ENCODE measurements at regions not wholly inside any gene's neighbourhood (a gene's known extent, or its start where the extent isn't known, plus 50 kb on each side); places are given as distances from the start of the nearest gene placed in this dataset.

DNA sequence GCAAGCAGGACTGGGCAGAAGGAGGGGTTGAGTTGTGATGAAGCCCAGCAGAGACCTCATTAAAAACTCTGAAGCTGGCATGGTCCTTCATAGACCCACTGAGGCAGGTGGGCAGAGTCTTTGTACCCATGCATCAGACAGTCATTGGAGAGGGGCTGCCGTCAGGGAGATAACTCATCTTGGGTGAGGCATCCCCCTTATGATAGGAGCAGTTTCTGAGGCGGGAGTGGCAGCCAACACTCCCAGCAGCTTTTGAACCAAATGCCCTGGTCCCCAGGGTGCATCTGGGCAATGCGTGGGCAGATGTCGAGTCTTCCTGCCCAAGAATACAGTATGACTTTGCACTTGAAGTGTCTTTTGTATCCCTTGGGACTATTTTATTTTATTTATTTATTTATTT, 68.1 kb downstream of the HTR5A start:
- H3K27ac Mint-ChIP-seq, result no peak overlapping the region
- no peaks in the 10 kb centered on the region for H3K36me3 Mint-ChIP-seq
- TF ChIP-seq, protein P1, sequence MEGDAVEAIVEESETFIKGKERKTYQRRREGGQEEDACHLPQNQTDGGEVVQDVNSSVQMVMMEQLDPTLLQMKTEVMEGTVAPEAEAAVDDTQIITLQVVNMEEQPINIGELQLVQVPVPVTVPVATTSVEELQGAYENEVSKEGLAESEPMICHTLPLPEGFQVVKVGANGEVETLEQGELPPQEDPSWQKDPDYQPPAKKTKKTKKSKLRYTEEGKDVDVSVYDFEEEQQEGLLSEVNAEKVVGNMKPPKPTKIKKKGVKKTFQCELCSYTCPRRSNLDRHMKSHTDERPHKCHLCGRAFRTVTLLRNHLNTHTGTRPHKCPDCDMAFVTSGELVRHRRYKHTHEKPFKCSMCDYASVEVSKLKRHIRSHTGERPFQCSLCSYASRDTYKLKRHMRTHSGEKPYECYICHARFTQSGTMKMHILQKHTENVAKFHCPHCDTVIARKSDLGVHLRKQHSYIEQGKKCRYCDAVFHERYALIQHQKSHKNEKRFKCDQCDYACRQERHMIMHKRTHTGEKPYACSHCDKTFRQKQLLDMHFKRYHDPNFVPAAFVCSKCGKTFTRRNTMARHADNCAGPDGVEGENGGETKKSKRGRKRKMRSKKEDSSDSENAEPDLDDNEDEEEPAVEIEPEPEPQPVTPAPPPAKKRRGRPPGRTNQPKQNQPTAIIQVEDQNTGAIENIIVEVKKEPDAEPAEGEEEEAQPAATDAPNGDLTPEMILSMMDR (IDR thresholded peaks at IDR 0.05; ENCODE audit: unreplicated experiment), result no peak
- DNase-seq (ENCODE audit: low spot score in 2 of 2, unreplicated experiment in 2 of 2), result no peak
- no peak overlapping the region for H3K4me3 Mint-ChIP-seq
- peaks cover 23% of the 10 kb centered on the region for H3K27me3 Mint-ChIP-seq (ENCODE audit: low read depth)
- H3K4me1 Mint-ChIP-seq, result no peaks in the 10 kb centered on the region
- H3K9me3 Mint-ChIP-seq, result no peaks in the 10 kb centered on the region

DNA sequence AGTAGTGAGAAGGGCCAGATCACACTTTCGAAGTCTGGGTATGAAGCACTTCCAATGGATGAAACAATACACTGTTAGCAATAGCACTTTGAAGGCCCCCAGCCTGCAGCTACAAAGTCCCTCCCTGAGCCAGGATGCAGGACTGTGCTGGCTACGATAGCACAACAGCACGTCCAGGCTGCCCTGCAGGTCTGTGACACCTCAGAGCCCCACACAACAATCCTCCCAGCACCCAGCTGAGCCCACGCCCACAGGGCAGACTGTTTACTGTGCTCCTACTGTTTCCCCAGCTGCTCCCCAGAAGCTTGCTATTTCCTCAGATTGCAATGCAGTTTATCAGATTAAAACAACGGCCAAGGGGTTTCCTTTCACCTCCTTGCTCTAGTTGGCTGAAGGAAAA, 71.4 kb downstream of the HTR5A start:
- TF ChIP-seq, protein P1 (IDR thresholded peaks at IDR 0.05; ENCODE audit: unreplicated experiment), result no peak
- H3K27ac Mint-ChIP-seq, result no peak overlapping the region
- peaks cover 45% of the 10 kb centered on the region for H3K27me3 Mint-ChIP-seq (ENCODE audit: low read depth)
- H3K4me1 Mint-ChIP-seq, result no peaks in the 10 kb centered on the region
- H3K4me3 Mint-ChIP-seq, result no peak overlapping the region
- no peaks in the 10 kb centered on the region for H3K9me3 Mint-ChIP-seq
- no peak for DNase-seq (ENCODE audit: low spot score in 2 of 2, unreplicated experiment in 2 of 2)
- no peaks in the 10 kb centered on the region for H3K36me3 Mint-ChIP-seq

DNA sequence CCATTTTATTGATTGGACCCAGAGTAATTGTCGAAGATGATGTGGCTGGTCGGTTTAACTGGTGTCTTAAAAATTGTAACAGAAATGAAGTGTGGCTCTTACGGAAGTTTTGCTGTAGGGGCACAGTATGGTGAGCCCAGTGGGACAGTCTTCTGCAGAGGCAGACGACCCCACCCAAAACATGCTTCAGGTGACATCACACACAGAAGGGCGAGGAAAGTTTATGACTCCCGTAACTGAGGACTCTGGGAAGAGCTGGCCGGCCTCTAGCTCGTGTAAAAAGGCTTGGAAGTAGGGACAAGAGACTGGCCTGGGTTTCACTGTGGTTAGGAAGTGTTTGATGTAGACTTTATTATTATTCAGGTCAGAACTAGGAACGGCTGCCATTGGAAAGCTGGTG, 73.3 kb downstream of the HTR5A start:
- Mint-ChIP-seq H3K9me3 (no peaks in the 10 kb centered on the region), H3K4me1 (no peaks in the 10 kb centered on the region), H3K4me3 (no peak overlapping the region), H3K27ac (no peak overlapping the region), H3K27me3 (ENCODE audit: low read depth) (peaks cover 45% of the 10 kb centered on the region), H3K36me3 (no peaks in the 10 kb centered on the region)
- no peak for DNase-seq (ENCODE audit: low spot score in 2 of 2, unreplicated experiment in 2 of 2)
- TF ChIP-seq, protein P1 (IDR thresholded peaks at IDR 0.05; ENCODE audit: unreplicated experiment), result no peak

DNA sequence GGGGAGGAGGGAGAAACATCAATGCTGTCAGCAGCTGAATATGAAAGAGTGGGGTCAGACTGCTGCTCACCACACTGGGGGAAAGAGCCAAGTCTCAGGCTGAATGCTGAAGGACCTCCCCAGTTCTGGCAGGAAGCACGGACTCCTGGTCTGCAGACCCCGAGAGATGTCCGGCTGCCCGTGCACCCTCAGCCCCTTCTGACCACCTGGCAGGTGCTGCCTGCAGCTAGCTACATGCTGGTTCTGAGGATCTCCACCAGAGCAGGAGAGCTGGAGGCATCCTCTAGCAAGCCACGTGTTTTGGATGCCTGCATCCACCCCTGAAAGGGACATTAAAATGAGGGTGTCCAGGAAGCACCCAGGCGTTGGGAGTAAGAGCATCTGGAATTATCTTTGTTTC, 74.2 kb downstream of the HTR5A start:
- TF ChIP-seq, protein P1 (IDR thresholded peaks at IDR 0.05; ENCODE audit: unreplicated experiment), result no peak
- no peaks in the 10 kb centered on the region for H3K4me1 Mint-ChIP-seq
- peaks cover 45% of the 10 kb centered on the region for H3K27me3 Mint-ChIP-seq (ENCODE audit: low read depth)
- no peak overlapping the region for H3K4me3 Mint-ChIP-seq
- DNase-seq (ENCODE audit: low spot score in 2 of 2, unreplicated experiment in 2 of 2), result no peak
- H3K36me3 Mint-ChIP-seq, result no peaks in the 10 kb centered on the region
- no peak overlapping the region for H3K27ac Mint-ChIP-seq
- no peaks in the 10 kb centered on the region for H3K9me3 Mint-ChIP-seq

DNA sequence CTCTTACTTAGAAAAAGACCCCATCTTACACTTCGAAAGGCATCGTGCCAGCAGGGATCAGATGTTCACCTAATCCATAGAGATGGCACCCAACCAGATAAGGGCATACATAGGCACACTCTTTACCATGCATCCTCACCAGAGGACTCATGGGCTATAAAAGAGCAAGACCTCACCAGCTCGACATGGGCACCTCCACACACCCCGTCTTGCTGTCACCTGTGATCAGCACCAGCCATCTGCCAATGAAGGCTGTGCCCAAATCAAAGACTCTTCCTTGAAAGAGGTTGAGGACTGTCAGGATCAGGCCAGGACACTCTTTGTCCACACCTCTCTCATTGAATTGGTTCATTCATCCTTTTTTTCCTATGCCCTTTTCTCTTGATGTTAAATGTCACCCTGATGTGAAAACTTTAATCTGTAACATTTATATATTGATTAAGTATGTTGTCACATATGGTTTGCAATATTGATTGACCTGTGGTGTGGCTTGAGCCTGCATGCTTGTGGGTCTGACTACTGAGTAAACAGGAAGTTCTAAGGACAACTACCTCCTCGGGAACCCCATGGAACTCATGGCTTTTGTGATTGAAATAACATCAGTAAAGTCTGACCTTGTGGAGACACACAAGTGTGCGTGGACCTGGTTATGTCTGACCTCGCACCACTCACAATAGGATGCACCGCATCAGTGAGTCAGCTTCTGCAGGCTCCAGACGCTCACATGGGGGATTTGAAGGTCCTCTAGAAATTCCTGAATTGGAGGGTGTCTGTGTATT, 75.5 kb downstream of the HTR5A start:
- H3K9me3 Mint-ChIP-seq, result peaks cover 4% of the 10 kb centered on the region
- no peak for DNase-seq (ENCODE audit: low spot score in 2 of 2, unreplicated experiment in 2 of 2)
- TF ChIP-seq, protein P1 (IDR thresholded peaks at IDR 0.05; ENCODE audit: unreplicated experiment), result no peak
- no peak overlapping the region for H3K27ac Mint-ChIP-seq
- no peaks in the 10 kb centered on the region for H3K36me3 Mint-ChIP-seq
- H3K4me3 Mint-ChIP-seq, result no peak overlapping the region
- no peaks in the 10 kb centered on the region for H3K4me1 Mint-ChIP-seq
- peaks cover 43% of the 10 kb centered on the region for H3K27me3 Mint-ChIP-seq (ENCODE audit: low read depth)
